ENCODE measurements at regions not wholly inside any gene's neighbourhood (a gene's known extent, or its start where the extent isn't known, plus 50 kb on each side); places are given as distances from the start of the nearest gene placed in this dataset.

- TF ChIP-seq CTCF (IDR thresholded peaks at IDR 0.05) (no peak), POLR2A (IDR thresholded peaks at IDR 0.05; ENCODE audit: low read depth) (no peak)
These were observed 420.1 kb downstream of the PREX1 start for GRCh38 chr20:48407710-48408109.
